ENCODE measurements at regions not wholly inside any gene's neighbourhood (a gene's known extent, or its start where the extent isn't known, plus 50 kb on each side); places are given as distances from the start of the nearest gene placed in this dataset.

- no peak for TF ChIP-seq POLR2A (IDR thresholded peaks at IDR 0.05; ENCODE audit: low read depth, low read length)
- no peak for TF ChIP-seq POLR2AphosphoS5 (IDR thresholded peaks at IDR 0.05; ENCODE audit: low read depth, low read length)
Measured at GRCh38 chr14:101195309-101195901, 291.9 kb upstream of the RTL1 start.
